ENCODE measurements at regions not wholly inside any gene's neighbourhood (a gene's known extent, or its start where the extent isn't known, plus 50 kb on each side); places are given as distances from the start of the nearest gene placed in this dataset.

- no peak for TF ChIP-seq YY1 (IDR thresholded peaks at IDR 0.05; ENCODE audit: insufficient read depth, insufficient read length)
- TF ChIP-seq ZNF274 (IDR thresholded peaks at IDR 0.05; ENCODE audit: low read depth, low read length), result no peak
These were observed 492.5 kb upstream of the INTU start for GRCh38 chr4:127140306-127140705.
